Activated CD4-positive, alpha-beta T cell treated with anti-CD3 and anti-CD28 coated beads, Interleukin-2, amount 10 ng/mL, durations not matched to agents 24 days and 14 days (primary cell): ENCODE measurements at regions not wholly inside any gene's neighbourhood (a gene's known extent, or its start where the extent isn't known, plus 50 kb on each side); places are given as distances from the start of the nearest gene placed in this dataset.
"Not testable (repeated sequence)": the region's sequence is repeated elsewhere in the genome, so short reads cannot be mapped to it uniquely, and the experiment has no call there.

Source experiments
- DNase-seq: peaks from one replicate; pipeline ENCODE4 v3.0.0; 2022
- H3K27ac Mint-ChIP-seq: one replicate; pipeline ENCODE4 v1.8.0; 2022; ENCODE audit warnings: mild to moderate bottlenecking, mixed read lengths
- H3K27me3 Mint-ChIP-seq: one replicate; pipeline ENCODE4 v1.8.0; 2022; ENCODE audit warnings: mixed read lengths
- H3K36me3 Mint-ChIP-seq: one replicate; pipeline ENCODE4 v1.8.0; 2022; ENCODE audit warnings: low read depth, mild to moderate bottlenecking, mixed read lengths
- H3K4me1 Mint-ChIP-seq: one replicate; pipeline ENCODE4 v1.8.0; 2021; ENCODE audit warnings: mixed read lengths
- H3K4me3 Mint-ChIP-seq: one replicate; pipeline ENCODE4 v1.8.0; 2022; ENCODE audit warnings: mild to moderate bottlenecking, moderate library complexity, mixed read lengths
- H3K9me3 Mint-ChIP-seq: one replicate; pipeline ENCODE4 v1.8.0; 2021; ENCODE audit warnings: mixed read lengths
- intact Hi-C: fragments of 100-400 bp; cut with micrococcal nuclease; formaldehyde crosslinking; loops from one replicate; pipeline ENCODE4 v1.15.1; 2023

DNA sequence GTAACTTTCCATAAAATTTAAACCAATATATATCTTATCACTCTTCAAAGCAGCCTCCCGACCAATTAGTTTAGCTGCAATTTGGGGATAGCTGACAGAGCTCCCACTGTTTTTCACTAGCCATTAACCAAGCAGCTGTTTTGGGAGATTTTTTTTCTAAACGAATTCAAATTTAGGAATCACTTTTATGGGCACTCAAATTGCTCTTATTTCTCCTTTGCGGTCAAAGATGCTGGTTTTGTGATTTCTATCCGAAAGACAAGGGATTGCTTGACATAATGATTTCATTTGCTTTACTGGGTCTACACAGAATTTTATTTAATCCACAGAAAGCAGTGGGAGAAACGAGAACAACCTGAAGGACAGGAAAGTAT, 505.7 kb upstream of the IL12A start:
- no peak overlapping the region for H3K4me3 Mint-ChIP-seq
- H3K27ac Mint-ChIP-seq, result no peak overlapping the region
- no peaks in the 10 kb centered on the region for H3K4me1 Mint-ChIP-seq
- intact Hi-C loops, result no loop called here
- no peaks in the 10 kb centered on the region for H3K36me3 Mint-ChIP-seq
- H3K27me3 Mint-ChIP-seq, result no peaks in the 10 kb centered on the region
- no peaks in the 10 kb centered on the region for H3K9me3 Mint-ChIP-seq
- no peak for DNase-seq

DNA sequence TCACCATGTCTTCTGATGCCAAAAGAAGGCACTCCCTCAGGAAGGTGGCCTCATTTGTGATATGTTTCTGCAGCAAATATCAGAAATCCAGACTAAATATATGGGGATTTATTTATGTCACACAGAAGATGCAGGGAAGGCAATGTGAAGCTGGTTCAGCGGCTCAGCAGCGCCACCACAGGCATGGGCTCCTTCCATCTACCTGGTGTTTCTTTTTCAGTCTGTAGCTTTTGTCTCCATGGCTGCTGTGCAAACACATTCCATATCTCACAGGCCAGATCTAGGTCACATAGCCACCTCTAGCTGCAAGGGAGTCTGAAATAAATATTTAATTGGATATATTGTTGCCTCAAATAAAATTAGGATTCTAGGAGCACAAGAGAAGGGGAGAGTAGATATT, 502.1 kb upstream of the IL12A start:
- no peaks in the 10 kb centered on the region for H3K36me3 Mint-ChIP-seq
- H3K27me3 Mint-ChIP-seq, result no peaks in the 10 kb centered on the region
- DNase-seq, result no peak
- intact Hi-C loops, result no loop called here
- H3K9me3 Mint-ChIP-seq, result no peaks in the 10 kb centered on the region
- H3K4me3 Mint-ChIP-seq, result no peak overlapping the region
- no peak overlapping the region for H3K27ac Mint-ChIP-seq
- no peaks in the 10 kb centered on the region for H3K4me1 Mint-ChIP-seq

GRCh38 chr3:159487304-159487703, 501.3 kb upstream of the IL12A start:
- no peak for DNase-seq
- Mint-ChIP-seq H3K4me3 (no peak overlapping the region), H3K9me3 (no peaks in the 10 kb centered on the region), H3K27ac (no peak overlapping the region), H3K27me3 (no peaks in the 10 kb centered on the region), H3K36me3 (no peaks in the 10 kb centered on the region), H3K4me1 (no peaks in the 10 kb centered on the region)
- intact Hi-C loops, result no loop called here

DNA sequence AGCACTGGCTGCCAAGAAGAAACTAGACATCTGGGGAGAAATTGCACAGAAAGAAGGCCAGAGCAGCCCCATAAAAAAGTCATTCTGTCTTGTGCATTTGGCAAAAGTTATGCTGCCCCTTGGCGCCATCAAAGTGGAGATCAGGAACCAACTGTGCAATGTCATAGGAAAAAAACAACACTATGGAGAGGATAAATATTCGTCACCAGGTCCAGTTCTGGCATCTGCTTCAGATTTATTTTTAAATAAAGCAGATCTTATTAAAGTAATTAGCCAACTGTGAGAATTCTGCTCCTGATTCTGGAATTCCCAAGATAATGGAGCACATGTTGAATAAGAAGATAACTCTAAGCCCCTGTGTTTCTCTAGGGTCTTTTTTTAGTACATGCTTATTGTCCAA, 500.0 kb upstream of the IL12A start:
- H3K27me3 Mint-ChIP-seq, result no peaks in the 10 kb centered on the region
- no peaks in the 10 kb centered on the region for H3K4me1 Mint-ChIP-seq
- no peak overlapping the region for H3K27ac Mint-ChIP-seq
- H3K9me3 Mint-ChIP-seq, result no peaks in the 10 kb centered on the region
- no peaks in the 10 kb centered on the region for H3K36me3 Mint-ChIP-seq
- intact Hi-C loops, result no loop called here
- H3K4me3 Mint-ChIP-seq, result no peak overlapping the region
- no peak for DNase-seq

DNA sequence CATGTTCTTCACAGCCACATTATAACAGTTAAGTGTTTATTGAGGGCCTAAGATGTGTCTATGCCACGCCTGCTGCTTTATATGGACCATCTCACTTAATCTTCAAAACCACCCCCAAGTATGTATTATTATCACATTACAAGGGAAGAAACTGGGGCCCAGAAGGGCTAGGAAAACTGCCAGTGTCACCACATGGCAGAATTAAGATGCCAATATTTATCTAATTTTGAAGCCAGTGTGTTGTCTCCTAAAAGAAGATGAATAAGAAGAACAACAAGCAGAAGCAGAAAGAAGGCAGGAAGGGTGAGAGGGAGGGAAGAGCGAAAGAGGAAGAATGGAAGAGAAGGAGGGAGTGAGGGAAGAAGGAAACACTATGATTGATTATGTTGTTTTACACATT, 491.3 kb upstream of the IL12A start:
- no peak for DNase-seq
- H3K36me3 Mint-ChIP-seq, result no peaks in the 10 kb centered on the region
- H3K4me3 Mint-ChIP-seq, result no peak overlapping the region
- H3K27ac Mint-ChIP-seq, result no peak overlapping the region
- no peaks in the 10 kb centered on the region for H3K4me1 Mint-ChIP-seq
- intact Hi-C loops, result no loop called here
- H3K9me3 Mint-ChIP-seq, result no peaks in the 10 kb centered on the region
- H3K27me3 Mint-ChIP-seq, result no peaks in the 10 kb centered on the region

DNA sequence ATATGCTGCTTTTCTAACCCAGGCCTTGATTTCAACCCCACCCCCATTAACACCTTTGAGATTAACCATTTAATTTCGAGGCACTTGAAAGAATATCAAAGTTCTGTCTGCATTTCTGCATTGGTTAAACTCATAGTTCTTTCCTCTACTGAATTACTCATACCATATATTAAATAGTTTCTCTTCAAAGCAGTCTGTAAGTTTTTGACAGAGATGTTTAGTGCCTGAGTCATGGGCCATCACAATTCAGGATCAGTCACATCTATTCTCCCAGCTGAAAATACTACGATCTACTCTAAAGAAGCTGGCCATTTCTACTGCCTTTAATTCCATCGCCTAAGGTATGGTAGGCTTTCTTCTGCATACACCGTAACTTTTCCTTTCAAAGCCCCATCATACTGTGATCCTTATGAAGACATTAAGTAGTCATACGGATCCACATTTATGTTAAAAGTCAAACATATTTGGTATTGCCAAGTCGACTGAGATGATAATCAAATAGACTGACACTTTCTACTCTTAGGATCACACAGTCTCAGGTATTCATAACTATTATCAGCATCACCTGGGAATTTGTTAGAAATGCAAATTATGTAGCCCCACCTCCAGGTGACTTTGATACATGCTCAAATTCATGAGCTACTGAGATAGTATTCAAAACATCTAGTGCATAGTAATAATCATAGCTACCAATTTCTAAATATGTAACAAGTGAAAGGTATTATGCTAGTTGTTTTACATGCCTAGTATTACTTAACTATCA, 489.4 kb upstream of the IL12A start:
- H3K27ac Mint-ChIP-seq, result no peak overlapping the region
- no peaks in the 10 kb centered on the region for H3K4me1 Mint-ChIP-seq
- DNase-seq, result no peak
- H3K36me3 Mint-ChIP-seq, result no peaks in the 10 kb centered on the region
- H3K9me3 Mint-ChIP-seq, result no peaks in the 10 kb centered on the region
- no peak overlapping the region for H3K4me3 Mint-ChIP-seq
- intact Hi-C loops, result no loop called here
- no peaks in the 10 kb centered on the region for H3K27me3 Mint-ChIP-seq

DNA sequence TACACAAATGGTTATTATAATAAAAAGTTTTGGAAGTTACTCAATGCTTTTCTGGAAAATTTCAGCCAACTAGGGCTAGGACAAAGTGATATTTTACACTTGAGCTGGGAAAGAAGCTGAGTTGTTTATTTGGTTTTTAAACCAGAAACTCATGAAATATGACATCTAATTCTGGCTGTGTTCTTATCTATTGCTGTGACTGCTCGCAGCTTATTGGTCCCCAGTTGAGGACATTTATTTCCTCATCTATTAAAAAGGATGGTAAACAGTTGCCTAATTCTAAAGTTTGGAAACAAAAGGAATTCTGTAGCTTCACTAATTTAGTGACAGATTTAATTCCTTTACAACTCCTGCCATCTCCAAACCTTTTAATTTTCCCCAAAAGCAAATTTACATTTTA, 487.6 kb upstream of the IL12A start:
- Mint-ChIP-seq H3K36me3 (no peaks in the 10 kb centered on the region), H3K4me1 (no peaks in the 10 kb centered on the region), H3K27ac (no peak overlapping the region), H3K27me3 (no peaks in the 10 kb centered on the region), H3K4me3 (no peak overlapping the region), H3K9me3 (peaks cover 6% of the 10 kb centered on the region)
- DNase-seq, result no peak
- intact Hi-C loops, result no loop called here

DNA sequence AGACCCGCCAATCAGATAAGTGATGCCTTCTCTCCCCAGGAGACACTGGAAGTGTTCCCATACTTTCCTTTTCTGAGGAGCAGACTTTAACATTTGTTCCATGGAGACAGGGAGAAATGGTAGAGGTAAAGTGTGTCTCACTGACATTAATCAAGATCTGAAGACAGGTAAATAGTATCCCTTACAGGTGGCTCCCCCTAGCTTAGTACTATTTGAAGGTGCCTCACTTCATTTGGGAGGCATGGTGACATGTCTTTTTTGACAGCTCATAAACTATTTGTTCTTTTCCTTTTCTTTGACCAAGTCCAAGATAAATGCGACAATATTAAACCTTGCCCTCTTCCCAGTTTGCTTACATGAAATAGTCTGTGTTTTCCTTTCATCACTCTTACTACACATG, 485.6 kb upstream of the IL12A start:
- peaks cover 6% of the 10 kb centered on the region for H3K9me3 Mint-ChIP-seq
- no peaks in the 10 kb centered on the region for H3K27me3 Mint-ChIP-seq
- intact Hi-C loops, result no loop called here
- H3K36me3 Mint-ChIP-seq, result no peaks in the 10 kb centered on the region
- no peak overlapping the region for H3K27ac Mint-ChIP-seq
- no peaks in the 10 kb centered on the region for H3K4me1 Mint-ChIP-seq
- DNase-seq, result no peak
- H3K4me3 Mint-ChIP-seq, result no peak overlapping the region

DNA sequence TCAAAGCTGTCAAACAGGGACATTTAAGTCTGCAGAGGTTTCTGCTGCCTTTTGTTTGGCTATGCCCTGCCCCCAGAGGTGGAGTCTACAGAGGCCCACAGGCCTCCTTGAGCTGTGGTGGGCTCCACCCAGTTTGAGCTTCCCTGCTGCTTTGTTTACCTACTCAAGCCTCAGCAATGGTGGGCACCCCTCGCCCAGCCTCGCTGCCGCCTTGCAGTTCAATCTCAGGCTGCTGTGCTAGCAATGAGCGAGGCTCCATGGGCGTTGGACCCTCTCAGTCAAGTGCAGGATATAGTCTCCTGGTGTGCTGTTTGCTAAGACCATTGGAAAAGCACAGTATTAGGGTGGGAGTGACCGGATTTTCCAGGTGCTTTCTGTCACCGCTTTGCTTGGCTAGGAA, 477.6 kb upstream of the IL12A start:
- H3K27ac Mint-ChIP-seq, result not testable (repeated sequence)

GRCh38 chr3:159513444-159513843, 475.2 kb upstream of the IL12A start:
- Mint-ChIP-seq H3K4me3 (no peak overlapping the region), H3K27me3 (no peaks in the 10 kb centered on the region), H3K4me1 (no peaks in the 10 kb centered on the region), H3K9me3 (no peaks in the 10 kb centered on the region), H3K27ac (no peak overlapping the region), H3K36me3 (no peaks in the 10 kb centered on the region)
- intact Hi-C loops, result no loop called here
- DNase-seq, result no peak

More for the DNA sequence above, 477.6 kb upstream of the IL12A start:
- H3K4me1 Mint-ChIP-seq, H3K9me3 Mint-ChIP-seq, H3K4me3 Mint-ChIP-seq, H3K27me3 Mint-ChIP-seq, H3K36me3 Mint-ChIP-seq, DNase-seq, intact Hi-C loops: not testable (repeated sequence)

DNA sequence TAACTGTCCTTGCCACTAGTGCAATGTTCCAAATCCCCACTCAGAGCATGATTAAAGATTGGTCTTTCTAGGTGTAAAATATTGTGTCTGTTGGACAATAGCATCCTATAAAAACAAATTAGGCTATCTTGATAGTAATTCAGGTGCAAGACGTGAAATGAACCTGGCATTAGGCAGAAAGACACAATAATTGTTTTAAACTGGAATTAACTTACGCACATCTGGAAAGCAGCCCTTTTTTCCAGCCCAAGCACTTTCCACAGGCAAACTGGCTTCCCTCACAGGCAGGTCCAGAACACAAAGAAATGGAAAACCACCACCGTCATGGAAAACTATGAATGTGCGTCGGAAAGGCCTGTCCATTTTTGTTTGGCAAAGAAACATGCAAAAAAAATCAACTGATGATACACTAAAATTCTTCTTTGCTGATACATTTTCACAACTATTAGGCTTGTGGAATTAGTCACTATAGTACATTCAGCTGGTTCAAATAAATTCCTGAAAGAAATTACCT, 474.7 kb upstream of the IL12A start:
- Mint-ChIP-seq H3K4me1 (no peaks in the 10 kb centered on the region), H3K27ac (no peak overlapping the region), H3K27me3 (no peaks in the 10 kb centered on the region), H3K9me3 (no peaks in the 10 kb centered on the region), H3K4me3 (no peak overlapping the region), H3K36me3 (no peaks in the 10 kb centered on the region)
- intact Hi-C loops, result no loop called here
- no peak for DNase-seq

DNA sequence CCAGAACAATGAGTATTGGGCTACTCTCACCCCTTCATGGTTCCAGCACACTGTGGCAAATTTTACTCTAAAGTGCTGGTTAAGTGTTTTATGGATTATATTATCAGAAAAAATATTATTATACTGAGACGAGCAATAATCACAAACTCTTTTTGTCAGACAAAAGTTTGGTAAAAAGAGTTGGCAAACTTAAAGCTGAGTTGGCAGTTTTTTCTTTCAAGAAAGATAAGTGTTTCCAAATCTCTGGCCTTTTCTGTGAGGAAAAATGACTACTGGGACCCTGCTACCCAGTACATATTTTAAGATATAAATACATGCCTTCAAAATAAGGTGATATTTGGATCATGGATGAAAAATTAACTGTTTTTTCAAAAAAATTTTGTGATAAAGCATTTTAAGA, 471.5 kb upstream of the IL12A start:
- Mint-ChIP-seq H3K4me1 (no peaks in the 10 kb centered on the region), H3K4me3 (no peak overlapping the region), H3K9me3 (no peaks in the 10 kb centered on the region), H3K27me3 (no peaks in the 10 kb centered on the region), H3K36me3 (no peaks in the 10 kb centered on the region), H3K27ac (no peak overlapping the region)
- DNase-seq, result no peak
- intact Hi-C loops, result no loop called here

DNA sequence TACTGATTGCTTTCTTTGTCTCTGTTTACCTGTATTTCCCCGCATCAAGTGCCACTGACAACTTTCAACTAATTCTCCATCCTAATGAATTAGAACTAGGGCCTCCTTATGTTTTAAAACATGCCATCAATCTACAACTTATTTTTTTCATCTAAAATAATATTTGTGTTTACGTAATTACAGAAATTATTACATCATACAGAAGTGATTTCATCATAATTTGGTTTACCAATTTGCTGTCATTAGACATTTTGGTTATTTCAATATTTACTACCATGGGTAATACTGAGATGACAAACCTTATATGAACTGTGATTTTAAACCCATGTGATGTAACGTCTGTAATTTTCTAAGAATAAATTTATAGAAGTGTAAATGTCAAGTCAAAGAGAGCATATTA, 468.0 kb upstream of the IL12A start:
- no peaks in the 10 kb centered on the region for H3K36me3 Mint-ChIP-seq
- no peak for DNase-seq
- H3K27ac Mint-ChIP-seq, result no peak overlapping the region
- H3K27me3 Mint-ChIP-seq, result no peaks in the 10 kb centered on the region
- intact Hi-C loops, result no loop called here
- H3K9me3 Mint-ChIP-seq, result no peaks in the 10 kb centered on the region
- H3K4me1 Mint-ChIP-seq, result no peaks in the 10 kb centered on the region
- H3K4me3 Mint-ChIP-seq, result no peak overlapping the region

GRCh38 chr3:159522276-159522675, 466.4 kb upstream of the IL12A start:
- Mint-ChIP-seq H3K4me1 (no peaks in the 10 kb centered on the region), H3K27ac (no peak overlapping the region), H3K27me3 (no peaks in the 10 kb centered on the region), H3K4me3 (no peak overlapping the region), H3K9me3 (no peaks in the 10 kb centered on the region), H3K36me3 (no peaks in the 10 kb centered on the region)
- DNase-seq, result no peak
- intact Hi-C loops, result no loop called here

GRCh38 chr3:159528251-159528895, 460.3 kb upstream of the IL12A start:
- no peak for DNase-seq
- Mint-ChIP-seq H3K4me1 (no peaks in the 10 kb centered on the region), H3K9me3 (no peaks in the 10 kb centered on the region), H3K36me3 (no peaks in the 10 kb centered on the region), H3K4me3 (no peak overlapping the region), H3K27ac (no peak overlapping the region), H3K27me3 (no peaks in the 10 kb centered on the region)
- intact Hi-C loops, result no loop called here
